HG03439 (cell line): ENCODE measurements at regions not wholly inside any gene's neighbourhood (a gene's known extent, or its start where the extent isn't known, plus 50 kb on each side); places are given as distances from the start of the nearest gene placed in this dataset.
"Not testable (repeated sequence)": the region's sequence is repeated elsewhere in the genome, so short reads cannot be mapped to it uniquely, and the experiment has no call there.

Source experiments
- ATAC-seq: cut with Tn5 transposase; IDR thresholded peaks from one replicate; pipeline ENCODE4 v1.9.1; 2021; ENCODE audit warnings: mild to moderate bottlenecking, moderate library complexity; ENCODE audit not compliant: unreplicated experiment

- no peak for ATAC-seq
Measured at GRCh38 chr7:13737563-13737962, 251.9 kb downstream of the ETV1 start.

GRCh38 chr7:13742126-13742525, 247.3 kb downstream of the ETV1 start:
- no peak for ATAC-seq

- no peak for ATAC-seq
Measured at GRCh38 chr7:13742811-13743210, 246.7 kb downstream of the ETV1 start.

GRCh38 chr7:13743226-13743625, 246.2 kb downstream of the ETV1 start:
- ATAC-seq, result no peak

- no peak for ATAC-seq
Measured at GRCh38 chr7:13745530-13745929, 243.9 kb downstream of the ETV1 start.

GRCh38 chr7:13748998-13749397, 240.5 kb downstream of the ETV1 start:
- no peak for ATAC-seq

- no peak for ATAC-seq
Measured at GRCh38 chr7:13749636-13750035, 239.8 kb downstream of the ETV1 start.

- no peak for ATAC-seq
Measured at GRCh38 chr7:13751766-13752165, 237.7 kb downstream of the ETV1 start.

GRCh38 chr7:13757841-13758240, 231.6 kb downstream of the ETV1 start:
- ATAC-seq, result no peak

- not testable (repeated sequence) for ATAC-seq
Measured at GRCh38 chr7:13765853-13766252, 223.6 kb downstream of the ETV1 start.

GRCh38 chr7:13770305-13770704, 219.2 kb downstream of the ETV1 start:
- ATAC-seq, result no peak

GRCh38 chr7:13774976-13775375, 214.5 kb downstream of the ETV1 start:
- no peak for ATAC-seq

- ATAC-seq, result no peak
Measured at GRCh38 chr7:13777242-13777641, 212.2 kb downstream of the ETV1 start.

- no peak for ATAC-seq
Measured at GRCh38 chr7:13778967-13779366, 210.5 kb downstream of the ETV1 start.

GRCh38 chr7:13790611-13791010, 198.9 kb downstream of the ETV1 start:
- ATAC-seq, result no peak

GRCh38 chr7:13792208-13792607, 197.3 kb downstream of the ETV1 start:
- no peak for ATAC-seq

- no peak for ATAC-seq
Measured at GRCh38 chr7:13793926-13794325, 195.5 kb downstream of the ETV1 start.

GRCh38 chr7:13794581-13794980, 194.9 kb downstream of the ETV1 start:
- no peak for ATAC-seq

- no peak for ATAC-seq
Measured at GRCh38 chr7:13797545-13797944, 191.9 kb downstream of the ETV1 start.

GRCh38 chr7:13800694-13801448, 188.6 kb downstream of the ETV1 start:
- ATAC-seq, result no peak

- ATAC-seq, result no peak
Measured at GRCh38 chr7:13801669-13802068, 187.8 kb downstream of the ETV1 start.

GRCh38 chr7:13802651-13803050, 186.8 kb downstream of the ETV1 start:
- no peak for ATAC-seq

GRCh38 chr7:13803134-13803533, 186.3 kb downstream of the ETV1 start:
- no peak for ATAC-seq
